SK-N-SH (cell line): ENCODE measurements at regions not wholly inside any gene's neighbourhood (a gene's known extent, or its start where the extent isn't known, plus 50 kb on each side); places are given as distances from the start of the nearest gene placed in this dataset.

Experiments
- CTCF ChIA-PET: fragments of 300-600, 350-600 bp; formaldehyde crosslinking; extraction: SDS; loops from one replicate; lab custom pipeline; 2021; lab: Yijun Ruan, JAX
- POLR2A ChIA-PET: fragments of 350-600 bp; sonication (Branson Sonifier 250); formaldehyde crosslinking; extraction: SDS; loops from one replicate; lab custom pipeline; 2020; ENCODE audit warnings: antibody characterized with exemption, inconsistent platforms; lab: Yijun Ruan, JAX
- DNase-seq: peaks from one replicate; pipeline ENCODE4 v3.0.0; 2012
- H2AFZ ChIP-seq: fragments of 200-600 bp; sonication (generic); 2 replicates; pipeline ENCODE4 v1.8.1; 2016; ENCODE audit warnings: antibody characterized with exemption, mild to moderate bottlenecking, low read depth
- H3F3A ChIP-seq: fragments of 200-600 bp; sonication (generic); replicated peaks from 2 replicates; pipeline ENCODE3; 2016; ENCODE audit warnings: antibody characterized with exemption, mild to moderate bottlenecking; ENCODE audit not compliant: insufficient read depth
- H3K27ac ChIP-seq, 2 experiments: fragments of 200-500 bp in 1 of 2; fragments of 200-600 bp in 1 of 2; sonication (Bioruptor generic) in 1 of 2; sonication (generic), shearing (Covaris generic) in 1 of 2; 2 replicates each; pipeline versions ENCODE4 v1.5.1 to v1.6.1; 2014 to 2016; ENCODE audit warnings: low read depth in 2 of 2, inconsistent platforms in 1 of 2, low read length in 1 of 2, mild to moderate bottlenecking in 1 of 2, mixed read lengths in 1 of 2
- H3K27me3 ChIP-seq: fragments of 200-600 bp; sonication (generic), shearing (Covaris generic); 2 replicates; pipeline ENCODE4 v1.6.1; 2016; ENCODE audit warnings: mixed run types; ENCODE audit not compliant: insufficient read depth
- H3K36me3 ChIP-seq, 2 experiments: fragments of 200-500 bp in 1 of 2; fragments of 200-600 bp in 1 of 2; sonication (Bioruptor generic) in 1 of 2; sonication (generic) in 1 of 2; replicated peaks in 1 of 2; 2 replicates each; pipeline versions ENCODE3 to v1.5.1; 2014 to 2016; ENCODE audit warnings: low read length in 1 of 2, mild to moderate bottlenecking in 1 of 2; ENCODE audit not compliant: insufficient read depth in 2 of 2, control insufficient read depth in 1 of 2
- H3K4me1 ChIP-seq, 2 experiments: fragments of 200-500 bp in 1 of 2; fragments of 200-600 bp in 1 of 2; sonication (Bioruptor generic) in 1 of 2; sonication (generic), shearing (Covaris generic) in 1 of 2; 2 replicates each; pipeline versions ENCODE4 v1.5.1 to v1.6.1; 2014 to 2016; ENCODE audit warnings: low read depth in 1 of 2, low read length in 1 of 2, mixed run types in 1 of 2; ENCODE audit not compliant: insufficient read depth in 2 of 2, control insufficient read depth in 1 of 2
- H3K4me2 ChIP-seq: fragments of 200-600 bp; sonication (generic), shearing (Covaris generic); 2 replicates; pipeline ENCODE4 v1.6.1; 2017; ENCODE audit warnings: mixed run types
- H3K4me3 ChIP-seq, 2 experiments: fragments of 200-500 bp in 1 of 2; fragments of 200-600 bp in 1 of 2; sonication (Bioruptor generic) in 1 of 2; sonication (generic), shearing (Covaris generic) in 1 of 2; 2 replicates each; pipeline versions ENCODE4 v1.5.1 to v1.8.1; 2014 to 2016; ENCODE audit warnings: low read depth in 2 of 2, inconsistent platforms in 1 of 2, low read length in 1 of 2, mild to moderate bottlenecking in 1 of 2, mixed read lengths in 1 of 2, moderate library complexity in 1 of 2
- H3K79me2 ChIP-seq: fragments of 200-600 bp; sonication (generic); 2 replicates; pipeline ENCODE4 v1.8.1; 2017; ENCODE audit warnings: mild to moderate bottlenecking; ENCODE audit not compliant: insufficient read depth
- H3K9ac ChIP-seq: fragments of 200-600 bp; sonication (generic); 2 replicates; pipeline ENCODE4 v1.6.1; 2017; ENCODE audit warnings: mixed run types
- H3K9me2 ChIP-seq: fragments of 200-600 bp; sonication (generic); 2 replicates; pipeline ENCODE4 v1.6.1; 2017; ENCODE audit warnings: mixed run types
- H3K9me3 ChIP-seq: fragments of 200-600 bp; sonication (generic); 2 replicates; pipeline ENCODE4 v1.6.1; 2017; ENCODE audit warnings: mixed run types, mild to moderate bottlenecking, moderate library complexity
- H4K20me1 ChIP-seq: fragments of 200-600 bp; sonication (generic); 2 replicates; pipeline ENCODE4 v1.6.1; 2017; ENCODE audit warnings: mild to moderate bottlenecking, mixed run types; ENCODE audit not compliant: insufficient read depth
- EP300 ChIP-seq, 2 experiments: IDR thresholded peaks; 2 replicates each; pipeline versions ENCODE4 v1.4.0 to v1.6.1; 2012; ENCODE audit warnings: borderline replicate concordance in 1 of 2, low read depth in 1 of 2, low read length in 1 of 2
- EZH2phosphoT487 ChIP-seq: fragments of 200-600 bp; sonication (generic); IDR thresholded peaks from 2 replicates; pipeline ENCODE4 v1.6.1; 2017; ENCODE audit warnings: low read depth, mixed run types, mild to moderate bottlenecking, antibody characterized with exemption, moderate library complexity, borderline replicate concordance
- FOXJ3 ChIP-seq: sonication (generic); formaldehyde crosslinking; IDR thresholded peaks from 2 replicates; pipeline ENCODE4 v1.5.1; 2020; ENCODE audit warnings: mild to moderate bottlenecking, missing genetic modification reagents
- GABPA ChIP-seq: IDR thresholded peaks from 2 replicates; pipeline ENCODE4 v1.4.0; 2012; ENCODE audit warnings: low read depth, mild to moderate bottlenecking
- NFIC ChIP-seq: IDR thresholded peaks from 2 replicates; pipeline ENCODE4 v1.4.0; 2012; ENCODE audit warnings: borderline replicate concordance
- NRF1 ChIP-seq: IDR thresholded peaks from 2 replicates; pipeline ENCODE4 v1.6.1; 2012; ENCODE audit warnings: low read depth, mild to moderate bottlenecking, low read length
- RCOR1 ChIP-seq: fragments of 150-350 bp; IDR thresholded peaks from 2 replicates; pipeline ENCODE4 v1.6.1; 2017; ENCODE audit warnings: antibody characterized with exemption, low read length
- RXRA ChIP-seq: IDR thresholded peaks from 2 replicates; pipeline ENCODE4 v1.4.0; 2012; ENCODE audit warnings: low read depth, mild to moderate bottlenecking, borderline replicate concordance
- SIN3A ChIP-seq: IDR thresholded peaks from 2 replicates; pipeline ENCODE4 v1.6.1; 2012; ENCODE audit warnings: low read depth, mild to moderate bottlenecking, low read length, moderate library complexity, borderline replicate concordance
- TCF12 ChIP-seq: IDR thresholded peaks from 2 replicates; pipeline ENCODE4 v1.4.0; 2012
- TEAD4 ChIP-seq: IDR thresholded peaks from 2 replicates; pipeline ENCODE4 v1.4.0; 2012; ENCODE audit warnings: mild to moderate bottlenecking, borderline replicate concordance; ENCODE audit not compliant: insufficient read depth
- WGBS: methylation state at CpG from one replicate; pipeline ENCODE4 v1.1.6; 2017; ENCODE audit warnings: low lambda C conversion rate; 5-methylcytosine and 5-hydroxymethylcytosine counted together
- TF ChIP-seq, protein P1 (sequence below): IDR thresholded peaks from 2 replicates; pipeline ENCODE4 v1.4.0; 2012; ENCODE audit warnings: low read depth
- TF ChIP-seq, protein P2 (sequence below): fragments of 150-350 bp; IDR thresholded peaks from 2 replicates; pipeline ENCODE4 v1.6.1; 2017; ENCODE audit warnings: antibody characterized with exemption, low read length, low read depth, borderline replicate concordance
- TF ChIP-seq, protein P3 (sequence below): IDR thresholded peaks from 2 replicates; pipeline ENCODE4 v1.4.0; 2012; ENCODE audit warnings: low read depth, borderline replicate concordance

DNA sequence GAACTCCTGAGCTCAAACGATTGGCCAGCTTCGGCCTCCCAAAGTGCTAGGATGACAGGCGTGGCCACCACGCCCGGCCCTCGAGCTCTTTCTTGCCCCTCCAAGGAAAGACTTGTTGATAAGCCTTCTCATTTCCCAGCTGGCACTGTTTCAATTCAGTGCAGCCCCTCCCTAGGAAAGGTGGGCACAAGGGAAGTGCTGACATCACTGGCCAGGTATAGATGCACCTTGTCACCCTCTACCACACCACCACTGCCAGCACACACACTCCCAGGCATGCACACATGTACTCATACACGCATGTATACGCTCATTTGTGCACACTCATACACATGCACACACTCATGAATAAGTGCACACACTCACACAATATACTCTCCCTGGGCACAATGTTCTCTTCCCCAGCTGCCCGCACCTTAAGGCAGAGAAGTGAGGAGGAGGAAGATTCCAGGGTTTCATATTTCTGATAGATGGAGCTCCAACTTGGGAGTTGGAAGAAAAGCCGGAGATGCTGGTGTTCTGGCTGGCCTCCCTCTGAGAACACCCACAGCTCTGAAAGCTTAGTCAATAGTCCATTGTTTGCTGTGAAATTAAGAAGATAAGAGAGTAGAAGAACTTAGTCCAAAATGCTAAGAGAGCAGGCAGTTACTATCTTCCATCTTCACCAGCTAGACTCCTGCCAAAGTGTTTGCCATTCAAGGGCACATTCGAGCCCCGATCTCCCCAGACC is 196.7 kb downstream of the FOXO1 start:
- CTCF ChIA-PET, result interaction anchor here (1.1 to 1.9 kb wide), 3 partner anchors 11 to 15 kb away, joined by 3 to 6 read pairs (median 3); no protein-coding TSS in a partner anchor
- no peak overlapping the region for H3K9ac ChIP-seq
- POLR2A ChIA-PET, result no interaction called here
- H3F3A ChIP-seq, result no peaks in the 10 kb centered on the region
- no peak overlapping the region for H3K4me2 ChIP-seq
- no peaks in the 10 kb centered on the region for H3K4me1 ChIP-seq
- WGBS, result 66% methylated on average over 12 of the region's 12 CpGs
- no peak overlapping the region for H2AFZ ChIP-seq
- H3K9me3 ChIP-seq, result no peaks in the 10 kb centered on the region
- no peak overlapping the region for H3K4me3 ChIP-seq
- no peaks in the 10 kb centered on the region for H3K36me3 ChIP-seq
- no peak for DNase-seq
- H3K27ac ChIP-seq, result no peak overlapping the region
- TF ChIP-seq, protein P1, sequence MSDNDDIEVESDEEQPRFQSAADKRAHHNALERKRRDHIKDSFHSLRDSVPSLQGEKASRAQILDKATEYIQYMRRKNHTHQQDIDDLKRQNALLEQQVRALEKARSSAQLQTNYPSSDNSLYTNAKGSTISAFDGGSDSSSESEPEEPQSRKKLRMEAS, result no peak
- TF ChIP-seq TEAD4 (no peak), SIN3A (no peak), RXRA (no peak), EP300 (IDR thresholded peaks at IDR 0.05; ENCODE audit: borderline replicate concordance in 1 of 2, low read depth in 1 of 2, low read length in 1 of 2) (no peak)
- TF ChIP-seq, all 33 proteins: peak for 0
- Histone ChIP-seq H3K9me2 (no peaks in the 10 kb centered on the region), H3K27me3 (no peaks in the 10 kb centered on the region), H3K79me2 (no peaks in the 10 kb centered on the region), H4K20me1 (no peaks in the 10 kb centered on the region)

DNA sequence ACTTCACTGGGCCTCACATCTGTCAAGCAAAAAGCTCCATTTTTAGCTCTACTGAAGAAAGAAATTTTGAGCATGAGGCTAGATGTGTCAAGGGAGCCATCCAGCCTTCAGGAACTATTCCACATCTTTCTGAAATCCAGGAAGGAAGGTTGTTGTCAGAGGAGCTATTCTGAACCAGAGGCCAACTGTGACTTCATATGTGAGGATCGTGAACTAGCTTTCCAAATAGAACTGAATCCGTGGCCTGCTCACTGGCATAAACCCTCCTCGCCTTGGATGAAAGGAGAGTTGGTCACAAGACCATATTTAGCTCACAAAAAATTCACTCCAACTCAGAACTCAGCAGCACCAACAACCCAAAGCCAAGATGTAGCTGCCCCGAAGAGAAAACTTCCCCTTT is 195.8 kb downstream of the FOXO1 start:
- CTCF ChIA-PET, result no interaction called here
- H4K20me1 ChIP-seq, result no peaks in the 10 kb centered on the region
- H3K9me2 ChIP-seq, result no peaks in the 10 kb centered on the region
- H3K9me3 ChIP-seq, result no peaks in the 10 kb centered on the region
- POLR2A ChIA-PET, result no interaction called here
- H3K4me2 ChIP-seq, result no peak overlapping the region
- no peak overlapping the region for H3K4me3 ChIP-seq
- H3K36me3 ChIP-seq, result no peaks in the 10 kb centered on the region
- 45% methylated on average over 4 of the region's 4 CpGs for WGBS
- no peaks in the 10 kb centered on the region for H3K4me1 ChIP-seq
- no peaks in the 10 kb centered on the region for H3K79me2 ChIP-seq
- TF ChIP-seq FOXJ3 (no peak), GABPA (no peak), EZH2phosphoT487 (no peak), TCF12 (no peak), RCOR1 (no peak), NRF1 (no peak), NFIC (no peak)
- TF ChIP-seq, protein P2, sequence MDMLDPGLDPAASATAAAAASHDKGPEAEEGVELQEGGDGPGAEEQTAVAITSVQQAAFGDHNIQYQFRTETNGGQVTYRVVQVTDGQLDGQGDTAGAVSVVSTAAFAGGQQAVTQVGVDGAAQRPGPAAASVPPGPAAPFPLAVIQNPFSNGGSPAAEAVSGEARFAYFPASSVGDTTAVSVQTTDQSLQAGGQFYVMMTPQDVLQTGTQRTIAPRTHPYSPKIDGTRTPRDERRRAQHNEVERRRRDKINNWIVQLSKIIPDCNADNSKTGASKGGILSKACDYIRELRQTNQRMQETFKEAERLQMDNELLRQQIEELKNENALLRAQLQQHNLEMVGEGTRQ, result no peak
- TF ChIP-seq, protein P3, sequence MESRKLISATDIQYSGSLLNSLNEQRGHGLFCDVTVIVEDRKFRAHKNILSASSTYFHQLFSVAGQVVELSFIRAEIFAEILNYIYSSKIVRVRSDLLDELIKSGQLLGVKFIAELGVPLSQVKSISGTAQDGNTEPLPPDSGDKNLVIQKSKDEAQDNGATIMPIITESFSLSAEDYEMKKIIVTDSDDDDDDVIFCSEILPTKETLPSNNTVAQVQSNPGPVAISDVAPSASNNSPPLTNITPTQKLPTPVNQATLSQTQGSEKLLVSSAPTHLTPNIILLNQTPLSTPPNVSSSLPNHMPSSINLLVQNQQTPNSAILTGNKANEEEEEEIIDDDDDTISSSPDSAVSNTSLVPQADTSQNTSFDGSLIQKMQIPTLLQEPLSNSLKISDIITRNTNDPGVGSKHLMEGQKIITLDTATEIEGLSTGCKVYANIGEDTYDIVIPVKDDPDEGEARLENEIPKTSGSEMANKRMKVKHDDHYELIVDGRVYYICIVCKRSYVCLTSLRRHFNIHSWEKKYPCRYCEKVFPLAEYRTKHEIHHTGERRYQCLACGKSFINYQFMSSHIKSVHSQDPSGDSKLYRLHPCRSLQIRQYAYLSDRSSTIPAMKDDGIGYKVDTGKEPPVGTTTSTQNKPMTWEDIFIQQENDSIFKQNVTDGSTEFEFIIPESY, result no peak
- H2AFZ ChIP-seq, result no peak overlapping the region
- H3F3A ChIP-seq, result no peaks in the 10 kb centered on the region
- no peak for DNase-seq
- H3K9ac ChIP-seq, result no peak overlapping the region
- no peak overlapping the region for H3K27ac ChIP-seq
- no peaks in the 10 kb centered on the region for H3K27me3 ChIP-seq
